SJSA1 (cell line): ENCODE measurements at regions not wholly inside any gene's neighbourhood (a gene's known extent, or its start where the extent isn't known, plus 50 kb on each side); places are given as distances from the start of the nearest gene placed in this dataset.
"Not testable (repeated sequence)": the region's sequence is repeated elsewhere in the genome, so short reads cannot be mapped to it uniquely, and the experiment has no call there.

Source experiments
- DNase-seq, 2 experiments: peaks; one replicate each; pipeline ENCODE4 v3.0.0-alpha.2; 2015 to 2020; ENCODE audit warnings: low spot score in 2 of 2, low read depth in 1 of 2
- H3K27ac ChIP-seq: fragments of 250-450 bp; sonication (Bioruptor Pico); 2 replicates; pipeline ENCODE4 v1.5.1; 2020; ENCODE audit warnings: mild to moderate bottlenecking, moderate library complexity
- H3K27me3 ChIP-seq: fragments of 250-450 bp; sonication (Bioruptor Pico); replicated peaks from 2 replicates; pipeline ENCODE4 v1.5.1; 2020; ENCODE audit warnings: mild to moderate bottlenecking, moderate library complexity
- H3K36me3 ChIP-seq: fragments of 250-450 bp; sonication (Bioruptor Pico); 2 replicates; pipeline ENCODE4 v1.5.1; 2020; ENCODE audit warnings: mild to moderate bottlenecking
- H3K4me1 ChIP-seq: fragments of 250-450 bp; sonication (Bioruptor Pico); replicated peaks from 2 replicates; pipeline ENCODE4 v1.6.1; 2021; ENCODE audit warnings: mild to moderate bottlenecking
- H3K4me3 ChIP-seq: fragments of 250-450 bp; sonication (Bioruptor Pico); 2 replicates; pipeline ENCODE4 v1.5.1; 2020; ENCODE audit warnings: mild to moderate bottlenecking
- H3K9me3 ChIP-seq: fragments of 250-450 bp; sonication (Bioruptor Pico); replicated peaks from 2 replicates; pipeline ENCODE4 v1.5.1; 2020; ENCODE audit warnings: mild to moderate bottlenecking

DNA sequence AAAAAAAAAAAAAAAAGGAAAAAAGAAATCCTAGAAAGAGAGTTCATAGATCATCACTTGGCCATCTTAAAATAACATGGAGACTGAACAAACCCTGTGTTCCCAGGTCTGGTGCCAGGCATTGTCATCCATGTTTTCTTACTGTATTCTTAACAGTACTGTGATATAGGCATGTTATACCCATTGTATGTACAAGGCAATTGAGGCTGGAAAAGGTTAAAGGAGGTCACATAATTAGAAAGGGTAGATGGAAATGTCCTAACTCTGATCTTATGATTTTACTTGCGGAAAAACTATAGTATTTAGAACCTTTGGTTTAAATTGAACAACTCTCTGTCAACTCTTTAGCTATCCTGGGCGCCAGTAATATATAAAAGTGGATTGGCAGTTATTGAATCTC, 478.2 kb upstream of the RGS6 start:
- Histone ChIP-seq H3K4me3 (no peak overlapping the region), H3K4me1 (peaks cover 26% of the 10 kb centered on the region), H3K27me3 (no peaks in the 10 kb centered on the region), H3K9me3 (no peaks in the 10 kb centered on the region), H3K36me3 (no peaks in the 10 kb centered on the region), H3K27ac (no peak overlapping the region)
- DNase-seq, result no peak

GRCh38 chr14:71454513-71455332, 477.5 kb upstream of the RGS6 start:
- Histone ChIP-seq H3K27me3 (no peaks in the 10 kb centered on the region), H3K4me3 (no peak overlapping the region), H3K9me3 (no peaks in the 10 kb centered on the region), H3K4me1 (peaks cover 22% of the 10 kb centered on the region), H3K36me3 (no peaks in the 10 kb centered on the region), H3K27ac (no peak overlapping the region)
- DNase-seq, result no peak

GRCh38 chr14:71460091-71460490, 472.1 kb upstream of the RGS6 start:
- Histone ChIP-seq H3K4me3 (no peak overlapping the region), H3K4me1 (0 out of 2 replicates have a peak, but pooled peaks cover under 1% of the 10 kb centered on the region), H3K36me3 (no peaks in the 10 kb centered on the region), H3K27me3 (no peaks in the 10 kb centered on the region), H3K27ac (no peak overlapping the region), H3K9me3 (peaks cover 3% of the 10 kb centered on the region; the same call in 1 of the 2 replicates)
- no peak for DNase-seq

GRCh38 chr14:71461617-71462016, 470.6 kb upstream of the RGS6 start:
- H3K9me3 ChIP-seq, H3K36me3 ChIP-seq, H3K27me3 ChIP-seq, H3K4me3 ChIP-seq, DNase-seq, H3K27ac ChIP-seq: not testable (repeated sequence)
- H3K4me1 ChIP-seq, result peaks cover 12% of the 10 kb centered on the region

DNA sequence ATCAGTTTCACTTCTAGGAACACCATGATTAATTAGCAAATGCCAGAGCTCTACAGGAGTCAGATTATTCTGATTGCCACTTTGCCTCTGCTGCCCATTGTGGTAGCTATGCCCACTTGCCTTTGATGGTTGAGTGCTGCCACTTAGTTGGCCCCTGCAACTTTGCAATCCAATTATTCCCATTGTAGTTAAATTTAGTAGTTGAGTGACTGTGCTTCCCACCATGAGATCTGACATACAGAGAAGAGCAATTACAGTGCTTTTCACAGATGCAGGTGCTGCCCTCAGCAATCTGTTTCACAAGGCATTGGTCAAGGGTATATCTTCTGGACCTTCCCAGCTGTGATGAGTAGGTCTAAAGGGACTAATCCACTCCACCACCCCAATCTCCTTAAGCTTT, 468.4 kb upstream of the RGS6 start:
- Histone ChIP-seq H3K9me3 (peaks cover 3% of the 10 kb centered on the region; the same call in 1 of the 2 replicates), H3K4me3 (no peak overlapping the region), H3K4me1 (peaks cover 30% of the 10 kb centered on the region), H3K36me3 (0 out of 2 replicates have a peak, but pooled peaks cover 3% of the 10 kb centered on the region), H3K27me3 (no peaks in the 10 kb centered on the region), H3K27ac (no peak overlapping the region)
- no peak for DNase-seq

DNA sequence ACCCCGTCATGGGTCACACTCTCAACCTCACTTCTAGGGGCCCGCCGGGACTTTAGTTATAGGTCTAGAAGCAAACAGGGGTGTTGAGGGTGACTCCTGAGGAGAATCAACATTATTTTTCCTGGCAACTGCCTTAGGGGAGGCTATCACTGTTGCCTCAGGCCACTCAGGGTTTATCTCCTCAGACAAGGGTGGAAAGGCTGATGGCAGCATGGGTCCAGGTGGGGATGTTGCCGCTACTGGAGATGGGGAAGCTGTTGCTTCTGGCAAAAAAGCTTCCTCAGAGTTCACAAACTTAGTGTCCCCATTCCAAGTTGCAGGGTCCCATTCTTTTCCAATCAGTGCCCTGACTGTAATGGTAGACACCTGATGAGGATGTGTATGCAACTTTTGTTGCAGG, 467.4 kb upstream of the RGS6 start:
- Histone ChIP-seq H3K9me3 (peaks cover 3% of the 10 kb centered on the region; the same call in 1 of the 2 replicates), H3K27me3 (no peaks in the 10 kb centered on the region), H3K36me3 (0 out of 2 replicates have a peak, but pooled peaks cover 4% of the 10 kb centered on the region), H3K4me1 (peaks cover 32% of the 10 kb centered on the region), H3K4me3 (no peak overlapping the region), H3K27ac (no peak overlapping the region)
- DNase-seq, result no peak

DNA sequence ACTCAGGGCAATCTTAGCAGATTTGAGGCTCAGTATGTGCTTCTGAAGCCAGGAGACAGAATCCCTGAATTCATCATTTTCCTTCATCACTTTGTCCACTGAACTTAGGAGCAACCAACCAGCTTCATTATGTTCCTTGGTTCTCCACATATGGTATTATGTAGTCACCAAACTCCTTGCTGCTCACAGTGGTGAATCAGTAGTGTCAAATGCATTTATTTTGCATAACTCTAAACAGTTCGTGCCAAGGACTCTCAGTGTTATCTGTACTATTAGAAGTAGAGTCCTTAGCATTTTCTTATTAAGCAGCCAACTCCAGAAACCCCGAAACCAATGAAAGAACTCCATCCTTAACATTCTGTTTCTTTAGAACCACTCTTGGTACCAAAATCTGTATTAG, 466.9 kb upstream of the RGS6 start:
- H3K27me3 ChIP-seq, result no peaks in the 10 kb centered on the region
- H3K4me3 ChIP-seq, result no peak overlapping the region
- H3K36me3 ChIP-seq, result 0 out of 2 replicates have a peak, but pooled peaks cover 4% of the 10 kb centered on the region
- no peak for DNase-seq
- peaks cover 3% of the 10 kb centered on the region; the same call in 1 of the 2 replicates for H3K9me3 ChIP-seq
- H3K4me1 ChIP-seq, result peaks cover 32% of the 10 kb centered on the region
- no peak overlapping the region for H3K27ac ChIP-seq

DNA sequence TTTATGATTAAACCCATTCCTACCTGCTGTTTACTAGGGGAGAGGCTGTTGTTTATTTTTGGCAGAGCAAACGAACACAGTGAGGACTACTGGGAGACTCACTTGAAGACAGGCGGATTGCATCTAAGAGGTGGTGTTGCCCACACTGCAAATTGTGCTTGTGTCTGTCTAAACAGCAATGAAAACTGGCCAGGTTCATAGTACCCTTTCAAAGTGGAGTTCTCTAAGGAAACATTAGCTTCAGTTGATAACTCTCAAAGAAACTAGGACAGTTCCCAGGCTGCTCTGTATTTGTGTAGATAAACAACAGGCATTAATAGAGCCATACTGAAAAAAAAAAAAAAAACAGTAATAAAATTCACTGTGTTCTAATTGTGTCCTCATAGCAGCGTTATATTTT, 466.0 kb upstream of the RGS6 start:
- 0 out of 2 replicates have a peak overlapping the region, but pooled peaks have one; percentile 8 for H3K27ac ChIP-seq
- no peaks in the 10 kb centered on the region for H3K27me3 ChIP-seq
- peaks cover 3% of the 10 kb centered on the region; the same call in 1 of the 2 replicates for H3K9me3 ChIP-seq
- peaks cover 32% of the 10 kb centered on the region for H3K4me1 ChIP-seq
- no peak overlapping the region for H3K4me3 ChIP-seq
- DNase-seq, result no peak
- H3K36me3 ChIP-seq, result 0 out of 2 replicates have a peak, but pooled peaks cover 4% of the 10 kb centered on the region

DNA sequence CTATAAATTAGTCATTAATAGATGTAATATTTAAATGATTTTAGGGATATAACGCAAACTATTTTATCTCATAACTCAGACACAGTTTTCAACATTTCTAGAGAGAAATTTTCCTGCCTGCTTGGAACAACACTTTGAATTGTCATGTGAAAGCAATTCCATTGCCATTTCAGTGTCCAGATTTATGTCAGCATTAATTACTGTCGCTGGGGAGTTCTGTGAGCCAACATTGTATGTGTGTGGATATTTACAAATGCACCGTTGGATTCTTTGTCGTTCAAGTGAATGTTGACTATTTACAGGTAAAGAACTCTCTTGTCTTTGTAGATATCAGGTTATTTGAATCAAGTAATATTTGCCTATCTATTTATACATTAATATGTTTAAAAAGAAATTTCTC, 465.3 kb upstream of the RGS6 start:
- peaks cover 3% of the 10 kb centered on the region; the same call in 1 of the 2 replicates for H3K9me3 ChIP-seq
- H3K4me1 ChIP-seq, result peaks cover 34% of the 10 kb centered on the region
- H3K27me3 ChIP-seq, result no peaks in the 10 kb centered on the region
- no peak for DNase-seq
- peak overlapping the region; percentile 19 for H3K27ac ChIP-seq
- 0 out of 2 replicates have a peak, but pooled peaks cover 4% of the 10 kb centered on the region for H3K36me3 ChIP-seq
- no peak overlapping the region for H3K4me3 ChIP-seq

- H3K9me3 ChIP-seq, result peaks cover 3% of the 10 kb centered on the region; the same call in 1 of the 2 replicates
- H3K27me3 ChIP-seq, result no peaks in the 10 kb centered on the region
- H3K27ac ChIP-seq, result peak overlapping the region; percentile 83
- 0 out of 2 replicates have a peak, but pooled peaks cover 4% of the 10 kb centered on the region for H3K36me3 ChIP-seq
- DNase-seq, result peak; percentile 80
- H3K4me1 ChIP-seq, result peaks cover 38% of the 10 kb centered on the region
- no peak overlapping the region for H3K4me3 ChIP-seq
Measured at GRCh38 chr14:71467361-71467811, 464.8 kb upstream of the RGS6 start.

DNA sequence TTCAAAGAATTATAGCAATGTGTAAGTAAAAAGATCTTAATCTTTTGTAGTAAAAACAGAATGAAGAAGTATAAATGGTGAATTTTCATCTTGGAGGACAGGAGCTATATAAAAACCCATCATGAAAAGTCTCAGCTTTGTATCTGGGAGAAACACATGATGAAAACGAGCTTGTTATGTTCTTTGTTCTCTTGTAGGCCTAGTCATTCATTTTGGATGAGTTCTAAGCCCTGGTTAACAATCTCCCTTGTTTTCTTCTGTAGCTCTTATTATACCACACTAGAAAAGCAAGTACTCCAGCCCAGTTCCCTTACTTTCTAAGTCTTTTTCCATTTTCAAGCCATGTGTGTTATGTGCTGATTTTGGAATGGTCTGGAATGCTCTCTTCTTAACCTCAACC, 463.5 kb upstream of the RGS6 start:
- Histone ChIP-seq H3K36me3 (0 out of 2 replicates have a peak, but pooled peaks cover 4% of the 10 kb centered on the region), H3K4me3 (no peak overlapping the region), H3K27ac (peak overlapping the region; percentile 83), H3K4me1 (peaks cover 44% of the 10 kb centered on the region), H3K9me3 (peaks cover 3% of the 10 kb centered on the region; the same call in 1 of the 2 replicates), H3K27me3 (no peaks in the 10 kb centered on the region)
- no peak for DNase-seq

DNA sequence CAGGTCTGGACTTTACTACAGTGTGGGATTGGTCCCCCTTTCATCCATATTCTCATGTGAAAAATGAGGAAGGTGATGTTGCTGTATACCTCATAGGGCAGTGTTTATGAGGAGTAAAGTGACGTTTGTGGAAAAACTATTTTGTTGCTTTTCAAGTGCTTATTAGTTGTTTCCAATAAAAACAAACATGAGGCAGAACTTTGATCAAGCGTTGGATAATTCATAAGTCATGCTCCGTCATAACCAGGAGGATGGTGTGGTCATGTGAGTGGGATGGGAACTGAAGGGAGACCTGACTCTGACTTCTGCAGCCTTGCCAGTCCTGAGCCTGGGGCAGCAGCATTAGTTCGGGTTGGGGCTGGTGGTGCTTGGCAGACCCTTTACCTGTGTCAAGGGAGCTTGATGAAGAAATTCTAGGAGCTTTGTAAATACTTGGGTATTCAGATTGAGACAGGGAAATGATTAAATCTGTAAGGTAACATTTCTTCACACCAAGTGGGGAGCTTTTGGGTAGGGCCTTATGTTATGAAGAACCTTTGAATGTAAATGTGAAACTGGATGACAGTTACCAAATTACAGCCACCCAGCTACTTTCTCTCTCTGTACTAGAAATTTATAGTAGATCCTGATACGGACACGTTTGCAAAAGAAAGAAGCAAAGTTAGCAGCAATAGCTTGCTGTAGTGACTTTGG, 462.4 kb upstream of the RGS6 start:
- 0 out of 2 replicates have a peak, but pooled peaks cover 4% of the 10 kb centered on the region for H3K36me3 ChIP-seq
- H3K27ac ChIP-seq, result no peak overlapping the region
- H3K9me3 ChIP-seq, result no peaks in the 10 kb centered on the region
- H3K27me3 ChIP-seq, result no peaks in the 10 kb centered on the region
- DNase-seq, result no peak
- H3K4me3 ChIP-seq, result no peak overlapping the region
- peaks cover 45% of the 10 kb centered on the region for H3K4me1 ChIP-seq

- Histone ChIP-seq H3K27me3 (no peaks in the 10 kb centered on the region), H3K4me3 (no peak overlapping the region), H3K4me1 (peaks cover 47% of the 10 kb centered on the region), H3K27ac (no peak overlapping the region; the same call in 1 of the 2 replicates), H3K36me3 (0 out of 2 replicates have a peak, but pooled peaks cover 4% of the 10 kb centered on the region), H3K9me3 (no peaks in the 10 kb centered on the region)
- no peak for DNase-seq
Measured at GRCh38 chr14:71471634-71472355, 460.4 kb upstream of the RGS6 start.
